ENCODE measurements at regions not wholly inside any gene's neighbourhood (a gene's known extent, or its start where the extent isn't known, plus 50 kb on each side); places are given as distances from the start of the nearest gene placed in this dataset.

DNA sequence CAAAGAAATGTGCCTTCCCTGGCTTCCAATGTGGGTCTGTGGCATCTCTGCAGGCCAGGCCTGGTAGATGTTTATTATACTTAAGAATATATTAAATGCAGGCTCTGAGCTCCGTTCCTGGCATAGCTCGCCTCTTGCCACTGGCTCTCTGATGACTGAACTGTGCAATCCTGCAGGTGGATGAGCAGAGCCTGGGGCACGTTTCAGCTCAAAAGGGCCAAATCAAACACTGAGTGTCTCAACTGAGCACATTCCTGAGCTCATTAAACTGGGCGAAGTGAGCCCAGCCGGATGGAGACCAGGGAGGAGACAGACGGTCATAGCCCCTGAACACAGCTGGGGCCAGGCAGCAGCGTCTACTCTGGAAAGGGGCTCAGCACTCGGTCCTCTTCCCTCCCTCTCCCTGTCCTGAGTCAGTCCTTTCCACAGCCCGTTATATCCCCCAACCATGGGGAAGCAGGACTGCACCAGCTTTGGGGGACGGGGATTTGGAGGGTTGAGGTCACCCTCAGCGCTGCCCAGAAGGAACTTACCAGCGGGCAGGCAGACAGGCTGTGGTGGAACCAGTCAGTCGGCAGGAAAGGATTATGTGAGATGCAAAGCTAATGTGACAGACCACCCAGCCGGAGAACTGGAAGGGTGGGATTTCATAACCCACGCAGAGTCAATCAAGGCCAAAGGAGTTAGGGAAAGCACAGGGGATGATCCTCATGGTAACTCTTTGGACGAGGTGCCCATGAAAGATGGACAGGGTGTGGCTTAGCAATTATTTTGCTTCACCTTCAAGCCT is 77.4 kb upstream of the ANKRD34C start:
- Histone ChIP-seq H3K4me2 (ENCODE audit: extremely low read depth, insufficient read depth, low read length) (no peak overlapping the region), H4K20me1 (ENCODE audit: control insufficient read depth, extremely low read depth, insufficient read depth, low read length) (no peaks in the 10 kb centered on the region), H3K79me2 (ENCODE audit: control insufficient read depth, insufficient read depth, low read length) (no peaks in the 10 kb centered on the region), H3K36me3 (ENCODE audit: control insufficient read depth, insufficient read depth, low read length) (no peaks in the 10 kb centered on the region), H3K27ac (ENCODE audit: insufficient read depth, low read length) (no peak overlapping the region), H2AFZ (ENCODE audit: low read length) (no peak overlapping the region), H3K9ac (ENCODE audit: insufficient read depth, low read length) (no peak overlapping the region), H3K4me1 (ENCODE audit: control insufficient read depth, extremely low read depth, insufficient read depth, low read length) (no peaks in the 10 kb centered on the region), H3K4me3 (replicated peaks in 1 of 4; ENCODE audit: control extremely low read depth in 1 of 4, insufficient read depth in 1 of 4, low read depth in 3 of 4, low read length in 4 of 4) (no peak overlapping the region), H3K27me3 (ENCODE audit: control insufficient read depth, insufficient read depth, low read length) (no peaks in the 10 kb centered on the region), H3K9me3 (ENCODE audit: control insufficient read depth, insufficient read depth, low read depth, low read length) (no peaks in the 10 kb centered on the region)
- DNase-seq (ENCODE audit: low read depth in 2 of 2): no peak
- no peak for TF ChIP-seq EZH2 (IDR thresholded peaks at IDR 0.05; ENCODE audit: low read length, missing control alignments)
- TF ChIP-seq, protein P1, sequence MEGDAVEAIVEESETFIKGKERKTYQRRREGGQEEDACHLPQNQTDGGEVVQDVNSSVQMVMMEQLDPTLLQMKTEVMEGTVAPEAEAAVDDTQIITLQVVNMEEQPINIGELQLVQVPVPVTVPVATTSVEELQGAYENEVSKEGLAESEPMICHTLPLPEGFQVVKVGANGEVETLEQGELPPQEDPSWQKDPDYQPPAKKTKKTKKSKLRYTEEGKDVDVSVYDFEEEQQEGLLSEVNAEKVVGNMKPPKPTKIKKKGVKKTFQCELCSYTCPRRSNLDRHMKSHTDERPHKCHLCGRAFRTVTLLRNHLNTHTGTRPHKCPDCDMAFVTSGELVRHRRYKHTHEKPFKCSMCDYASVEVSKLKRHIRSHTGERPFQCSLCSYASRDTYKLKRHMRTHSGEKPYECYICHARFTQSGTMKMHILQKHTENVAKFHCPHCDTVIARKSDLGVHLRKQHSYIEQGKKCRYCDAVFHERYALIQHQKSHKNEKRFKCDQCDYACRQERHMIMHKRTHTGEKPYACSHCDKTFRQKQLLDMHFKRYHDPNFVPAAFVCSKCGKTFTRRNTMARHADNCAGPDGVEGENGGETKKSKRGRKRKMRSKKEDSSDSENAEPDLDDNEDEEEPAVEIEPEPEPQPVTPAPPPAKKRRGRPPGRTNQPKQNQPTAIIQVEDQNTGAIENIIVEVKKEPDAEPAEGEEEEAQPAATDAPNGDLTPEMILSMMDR (conservative IDR thresholded peaks at IDR 0.05 in 1 of 2, IDR thresholded peaks at IDR 0.05 in 1 of 2; ENCODE audit: low read depth in 1 of 2, low read length in 2 of 2): no peak

DNA sequence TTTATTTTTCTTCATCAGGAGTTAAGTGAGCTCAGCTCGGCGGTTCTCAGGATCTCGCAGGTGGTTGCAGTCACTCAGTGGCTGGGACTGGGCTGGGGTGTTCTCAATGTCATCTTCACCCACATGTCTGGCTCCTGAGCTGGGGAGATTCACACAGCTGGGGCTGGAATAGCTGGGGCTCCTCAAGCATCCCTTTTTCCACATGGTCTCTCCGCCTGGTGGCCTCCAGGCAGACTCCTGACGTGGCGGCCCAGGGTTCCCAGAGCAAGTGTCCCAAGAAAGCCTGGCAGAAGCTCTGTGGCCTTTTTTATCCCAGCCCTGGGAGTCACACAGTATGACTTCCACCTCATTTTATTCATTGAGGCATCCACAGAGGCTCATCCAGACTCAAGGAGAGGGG is 84.1 kb upstream of the ANKRD34C start:
- no peaks in the 10 kb centered on the region for H3K36me3 ChIP-seq (ENCODE audit: control insufficient read depth, insufficient read depth, low read length)
- no peaks in the 10 kb centered on the region for H3K79me2 ChIP-seq (ENCODE audit: control insufficient read depth, insufficient read depth, low read length)
- H3K27ac ChIP-seq (ENCODE audit: insufficient read depth, low read length): no peak overlapping the region
- H3K9me3 ChIP-seq (ENCODE audit: control insufficient read depth, insufficient read depth, low read depth, low read length): no peaks in the 10 kb centered on the region
- H4K20me1 ChIP-seq (ENCODE audit: control insufficient read depth, extremely low read depth, insufficient read depth, low read length): no peaks in the 10 kb centered on the region
- DNase-seq (ENCODE audit: low read depth in 2 of 2): no peak
- H3K4me1 ChIP-seq (ENCODE audit: control insufficient read depth, extremely low read depth, insufficient read depth, low read length): no peaks in the 10 kb centered on the region
- H3K9ac ChIP-seq (ENCODE audit: insufficient read depth, low read length): no peak overlapping the region
- no peaks in the 10 kb centered on the region for H3K27me3 ChIP-seq (ENCODE audit: control insufficient read depth, insufficient read depth, low read length)
- no peak overlapping the region for H3K4me3 ChIP-seq (replicated peaks in 1 of 4; ENCODE audit: control extremely low read depth in 1 of 4, insufficient read depth in 1 of 4, low read depth in 3 of 4, low read length in 4 of 4)
- H3K4me2 ChIP-seq (ENCODE audit: extremely low read depth, insufficient read depth, low read length): no peak overlapping the region
- H2AFZ ChIP-seq (ENCODE audit: low read length): no peak overlapping the region
- TF ChIP-seq, protein P1 (conservative IDR thresholded peaks at IDR 0.05 in 1 of 2, IDR thresholded peaks at IDR 0.05 in 1 of 2; ENCODE audit: low read depth in 1 of 2, low read length in 2 of 2): no peak
- no peak for TF ChIP-seq EZH2 (IDR thresholded peaks at IDR 0.05; ENCODE audit: low read length, missing control alignments)

DNA sequence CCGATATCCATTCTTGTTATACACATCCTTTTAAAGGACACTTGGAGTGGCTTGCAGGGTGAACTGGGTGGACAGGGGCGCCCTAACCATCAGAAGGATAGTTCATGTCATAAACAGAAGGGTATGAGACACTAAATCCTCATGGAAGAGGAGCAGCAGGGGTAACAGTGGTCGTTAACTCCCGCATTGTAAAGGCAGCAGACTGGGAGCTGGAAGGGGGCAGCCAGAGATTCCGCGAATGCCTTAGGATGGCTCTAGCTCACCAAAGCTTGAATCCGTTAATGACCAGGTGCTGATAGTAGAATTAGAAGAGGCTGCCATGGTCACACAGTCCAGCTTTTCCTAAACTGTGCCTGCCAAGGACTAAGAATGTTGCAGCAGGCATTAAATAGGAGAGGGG is 85.2 kb upstream of the ANKRD34C start:
- TF ChIP-seq EZH2 (IDR thresholded peaks at IDR 0.05; ENCODE audit: low read length, missing control alignments): no peak
- TF ChIP-seq, protein P1 (conservative IDR thresholded peaks at IDR 0.05 in 1 of 2, IDR thresholded peaks at IDR 0.05 in 1 of 2; ENCODE audit: low read depth in 1 of 2, low read length in 2 of 2): no peak

More for the DNA sequence above, 85.2 kb upstream of the ANKRD34C start:
- Histone ChIP-seq H3K9ac (ENCODE audit: insufficient read depth, low read length) (no peak overlapping the region), H3K27me3 (ENCODE audit: control insufficient read depth, insufficient read depth, low read length) (peaks cover 3% of the 10 kb centered on the region), H3K4me3 (replicated peaks in 1 of 4; ENCODE audit: control extremely low read depth in 1 of 4, insufficient read depth in 1 of 4, low read depth in 3 of 4, low read length in 4 of 4) (no peak overlapping the region), H3K4me2 (ENCODE audit: extremely low read depth, insufficient read depth, low read length) (no peak overlapping the region), H2AFZ (ENCODE audit: low read length) (no peak overlapping the region), H3K27ac (ENCODE audit: insufficient read depth, low read length) (no peak overlapping the region), H4K20me1 (ENCODE audit: control insufficient read depth, extremely low read depth, insufficient read depth, low read length) (no peaks in the 10 kb centered on the region), H3K79me2 (ENCODE audit: control insufficient read depth, insufficient read depth, low read length) (no peaks in the 10 kb centered on the region), H3K36me3 (ENCODE audit: control insufficient read depth, insufficient read depth, low read length) (no peaks in the 10 kb centered on the region), H3K4me1 (ENCODE audit: control insufficient read depth, extremely low read depth, insufficient read depth, low read length) (no peaks in the 10 kb centered on the region), H3K9me3 (ENCODE audit: control insufficient read depth, insufficient read depth, low read depth, low read length) (no peaks in the 10 kb centered on the region)
- DNase-seq (ENCODE audit: low read depth in 2 of 2): no peak
